Dendritic cell treated with granulocyte-macrophage colony-stimulating factor and Interleukin-4, amounts not matched to agents 40 ng/mL and 50 ng/mL, for 4 days (primary cell): ENCODE measurements at regions not wholly inside any gene's neighbourhood (a gene's known extent, or its start where the extent isn't known, plus 50 kb on each side); places are given as distances from the start of the nearest gene placed in this dataset.
"Not testable (repeated sequence)": the region's sequence is repeated elsewhere in the genome, so short reads cannot be mapped to it uniquely, and the experiment has no call there.

ENCODE experiments used
- H3K27ac Mint-ChIP-seq: one replicate; pipeline ENCODE4 v1.8.0; 2022; ENCODE audit warnings: mild to moderate bottlenecking, mixed read lengths
- H3K27me3 Mint-ChIP-seq: one replicate; pipeline ENCODE4 v1.8.0; 2022; ENCODE audit warnings: mild to moderate bottlenecking, mixed read lengths
- H3K36me3 Mint-ChIP-seq: one replicate; pipeline ENCODE4 v1.8.0; 2022; ENCODE audit warnings: low read depth, mixed read lengths
- H3K4me1 Mint-ChIP-seq: one replicate; pipeline ENCODE4 v1.8.0; 2022; ENCODE audit warnings: low read depth, mixed read lengths
- H3K4me3 Mint-ChIP-seq: one replicate; pipeline ENCODE4 v1.8.0; 2022; ENCODE audit warnings: mild to moderate bottlenecking, moderate library complexity, mixed read lengths
- H3K9me3 Mint-ChIP-seq: one replicate; pipeline ENCODE4 v1.8.0; 2022; ENCODE audit warnings: mixed read lengths
- intact Hi-C: fragments of 100-400 bp; cut with micrococcal nuclease; formaldehyde crosslinking; loops from one replicate; pipeline ENCODE4 v1.15.0; 2022

DNA sequence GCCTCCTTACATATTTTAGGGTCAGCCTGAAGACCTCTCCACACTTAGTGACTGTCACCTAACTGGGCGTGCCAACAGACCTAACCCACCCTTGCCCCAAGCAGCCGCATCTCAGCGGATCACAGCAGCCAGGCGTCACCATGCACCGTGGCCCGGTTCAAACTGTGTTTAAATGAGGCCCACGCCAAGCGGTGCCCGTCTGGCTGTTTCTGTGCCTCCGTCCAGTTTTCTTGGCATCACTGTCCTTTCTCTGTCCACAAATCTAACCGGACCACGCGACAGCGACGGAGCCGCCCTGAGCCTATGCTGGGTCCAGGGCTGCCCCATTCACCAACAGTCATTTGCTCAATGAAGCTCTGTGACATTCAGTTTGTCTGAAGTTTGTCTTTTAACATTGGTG lies 393.3 kb downstream of the THBS2 start:
- Mint-ChIP-seq H3K27ac (no peak overlapping the region), H3K27me3 (no peaks in the 10 kb centered on the region), H3K9me3 (peaks cover 6% of the 10 kb centered on the region), H3K4me3 (no peak overlapping the region), H3K36me3 (no peaks in the 10 kb centered on the region), H3K4me1 (no peaks in the 10 kb centered on the region)
- intact Hi-C loops: no loop called here

DNA sequence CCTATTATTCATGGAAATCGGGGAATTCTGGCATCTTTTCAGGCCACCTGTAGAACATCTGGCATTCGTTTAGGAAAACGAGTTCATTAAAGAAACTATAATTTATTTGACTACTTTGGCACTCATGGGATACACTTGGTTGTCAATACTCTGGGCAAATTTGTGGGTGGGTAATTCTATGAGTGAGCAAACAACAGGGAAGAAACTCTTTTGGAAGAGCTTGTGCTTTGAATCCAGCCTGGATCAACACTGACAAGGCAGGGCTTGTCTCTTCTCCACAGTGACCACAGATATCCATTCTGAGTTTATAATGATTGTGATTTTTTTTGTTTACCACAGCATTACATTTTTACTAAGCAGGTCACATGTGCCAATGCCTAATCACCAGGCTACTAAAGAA lies 394.7 kb downstream of the THBS2 start:
- Mint-ChIP-seq H3K27ac (no peak overlapping the region), H3K9me3 (peaks cover 7% of the 10 kb centered on the region), H3K36me3 (no peaks in the 10 kb centered on the region), H3K4me1 (no peaks in the 10 kb centered on the region), H3K4me3 (no peak overlapping the region), H3K27me3 (no peaks in the 10 kb centered on the region)
- intact Hi-C loops: no loop called here

GRCh38 chr6:168856914-168857313 lies 396.7 kb downstream of the THBS2 start:
- intact Hi-C loops: no loop called here
- Mint-ChIP-seq H3K4me3 (no peak overlapping the region), H3K27ac (no peak overlapping the region), H3K36me3 (no peaks in the 10 kb centered on the region), H3K9me3 (peaks cover 7% of the 10 kb centered on the region), H3K27me3 (no peaks in the 10 kb centered on the region), H3K4me1 (no peaks in the 10 kb centered on the region)

DNA sequence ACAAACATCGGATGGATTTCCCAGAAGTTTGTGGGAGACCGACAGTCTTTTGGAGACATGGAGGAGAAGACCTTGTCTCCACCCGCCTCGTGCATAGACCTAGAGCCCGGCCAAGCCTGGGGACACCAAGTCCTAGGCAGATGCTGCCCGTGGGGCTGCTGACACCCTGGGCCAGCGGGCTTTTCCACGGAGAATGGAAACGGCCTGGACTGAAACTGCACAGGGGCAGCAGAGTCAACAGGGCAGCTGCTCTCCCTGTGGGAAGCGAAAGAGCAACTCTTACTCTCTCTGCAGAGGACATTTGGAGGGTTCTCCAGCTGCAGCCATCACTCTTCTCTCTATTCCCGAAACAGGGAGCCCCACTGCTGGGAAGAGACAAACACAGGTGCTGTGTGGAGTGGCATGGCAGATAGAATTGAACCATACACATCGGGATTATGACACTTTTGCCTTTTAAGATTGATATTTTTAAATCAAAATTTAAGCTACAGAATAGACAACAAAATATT lies 401.2 kb downstream of the THBS2 start:
- Mint-ChIP-seq H3K4me3 (no peak overlapping the region), H3K27me3 (no peaks in the 10 kb centered on the region)

GRCh38 chr6:168851460-168852375 lies 401.9 kb downstream of the THBS2 start:
- Mint-ChIP-seq H3K9me3 (peaks cover 28% of the 10 kb centered on the region), H3K27ac (no peak overlapping the region), H3K4me1 (no peaks in the 10 kb centered on the region), H3K36me3 (no peaks in the 10 kb centered on the region), H3K27me3 (no peaks in the 10 kb centered on the region), H3K4me3 (no peak overlapping the region)
- intact Hi-C loops: no loop called here

More for the DNA sequence above, 401.2 kb downstream of the THBS2 start:
- peaks cover 28% of the 10 kb centered on the region for H3K9me3 Mint-ChIP-seq
- H3K27ac Mint-ChIP-seq: no peak overlapping the region
- intact Hi-C loops: no loop called here
- H3K36me3 Mint-ChIP-seq: no peaks in the 10 kb centered on the region
- H3K4me1 Mint-ChIP-seq: no peaks in the 10 kb centered on the region

DNA sequence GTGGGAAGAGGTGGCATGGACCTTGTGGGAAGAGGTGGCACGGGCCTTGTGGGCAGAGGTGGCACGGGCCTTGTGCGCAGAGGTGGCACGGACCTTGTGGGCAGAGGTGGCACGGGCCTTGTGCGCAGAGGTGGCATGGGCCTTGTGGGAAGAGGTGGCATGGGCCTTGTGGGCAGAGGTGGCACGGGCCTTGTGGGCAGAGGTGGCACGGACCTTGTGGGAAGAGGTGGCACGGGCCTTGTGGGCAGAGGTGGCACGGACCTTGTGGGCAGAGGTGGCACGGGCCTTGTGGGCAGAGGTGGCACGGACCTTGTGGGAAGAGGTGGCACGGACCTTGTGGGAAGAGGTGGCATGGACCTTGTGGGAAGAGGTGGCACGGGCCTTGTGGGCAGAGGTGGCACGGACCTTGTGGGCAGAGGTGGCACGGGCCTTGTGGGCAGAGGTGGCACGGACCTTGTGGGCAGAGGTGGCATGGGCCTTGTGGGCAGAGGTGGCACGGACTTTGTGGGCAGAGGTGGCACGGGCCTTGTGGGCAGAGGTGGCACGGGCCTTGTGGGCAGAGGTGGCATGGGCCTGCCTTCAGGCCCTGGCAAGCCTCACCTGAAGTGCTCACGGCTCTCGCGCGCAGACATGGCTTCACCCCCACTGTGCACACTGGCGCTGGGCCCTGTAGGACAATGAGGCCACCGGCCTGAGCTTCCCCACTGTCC lies 403.5 kb downstream of the THBS2 start:
- H3K27ac Mint-ChIP-seq, intact Hi-C loops: not testable (repeated sequence)

DNA sequence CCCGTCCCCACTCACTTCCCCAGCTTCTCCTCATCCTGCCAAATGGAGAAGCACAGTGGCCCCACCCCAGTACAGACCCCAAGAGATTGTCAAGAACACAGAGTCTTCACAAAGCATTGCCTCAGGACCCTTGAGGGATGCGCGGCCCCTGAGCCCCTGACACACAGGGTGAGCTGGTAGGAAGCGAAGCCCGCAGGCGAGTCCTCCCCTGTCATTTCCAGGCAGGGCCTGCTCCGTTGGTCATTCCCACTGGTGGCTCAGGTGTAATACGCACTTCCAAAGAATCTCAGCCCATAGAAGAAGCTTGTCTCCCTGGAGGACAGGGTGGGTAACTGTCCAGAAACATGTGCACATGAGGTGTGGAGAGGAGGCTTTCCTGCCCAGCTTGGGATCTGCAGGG lies 404.2 kb downstream of the THBS2 start:
- H3K4me3 Mint-ChIP-seq: no peak overlapping the region

More for the DNA sequence above, 403.5 kb downstream of the THBS2 start:
- H3K4me1 Mint-ChIP-seq, H3K4me3 Mint-ChIP-seq, H3K27me3 Mint-ChIP-seq, H3K36me3 Mint-ChIP-seq: not testable (repeated sequence)
- H3K9me3 Mint-ChIP-seq: peaks cover 32% of the 10 kb centered on the region

DNA sequence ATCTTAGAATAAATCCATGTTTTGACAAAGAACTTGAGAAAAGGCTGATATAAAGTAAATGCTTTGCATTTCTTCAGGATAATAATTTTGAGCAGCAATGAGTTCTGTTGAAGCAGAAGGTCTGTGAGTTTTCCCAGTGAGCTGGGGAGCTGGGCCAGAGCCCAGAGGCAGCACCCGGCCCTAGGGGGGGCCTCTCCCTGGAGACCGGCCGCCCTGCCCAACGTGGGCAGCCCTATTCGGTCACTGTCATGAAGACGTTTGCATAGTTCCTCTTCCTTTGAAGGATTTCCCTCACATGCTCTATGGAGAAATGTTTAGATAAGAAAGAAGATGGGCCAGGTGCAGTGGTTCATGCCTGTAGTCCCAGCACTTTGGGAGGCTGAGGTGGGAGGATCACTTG lies 404.8 kb downstream of the THBS2 start:
- Mint-ChIP-seq H3K4me1 (no peaks in the 10 kb centered on the region), H3K9me3 (peaks cover 41% of the 10 kb centered on the region), H3K27ac (no peak overlapping the region), H3K36me3 (no peaks in the 10 kb centered on the region), H3K4me3 (no peak overlapping the region), H3K27me3 (no peaks in the 10 kb centered on the region)
- intact Hi-C loops: no loop called here

More for the DNA sequence above, 404.2 kb downstream of the THBS2 start:
- Mint-ChIP-seq H3K27me3 (no peaks in the 10 kb centered on the region), H3K27ac (no peak overlapping the region), H3K4me1 (no peaks in the 10 kb centered on the region), H3K36me3 (no peaks in the 10 kb centered on the region), H3K9me3 (peaks cover 35% of the 10 kb centered on the region)
- intact Hi-C loops: no loop called here

DNA sequence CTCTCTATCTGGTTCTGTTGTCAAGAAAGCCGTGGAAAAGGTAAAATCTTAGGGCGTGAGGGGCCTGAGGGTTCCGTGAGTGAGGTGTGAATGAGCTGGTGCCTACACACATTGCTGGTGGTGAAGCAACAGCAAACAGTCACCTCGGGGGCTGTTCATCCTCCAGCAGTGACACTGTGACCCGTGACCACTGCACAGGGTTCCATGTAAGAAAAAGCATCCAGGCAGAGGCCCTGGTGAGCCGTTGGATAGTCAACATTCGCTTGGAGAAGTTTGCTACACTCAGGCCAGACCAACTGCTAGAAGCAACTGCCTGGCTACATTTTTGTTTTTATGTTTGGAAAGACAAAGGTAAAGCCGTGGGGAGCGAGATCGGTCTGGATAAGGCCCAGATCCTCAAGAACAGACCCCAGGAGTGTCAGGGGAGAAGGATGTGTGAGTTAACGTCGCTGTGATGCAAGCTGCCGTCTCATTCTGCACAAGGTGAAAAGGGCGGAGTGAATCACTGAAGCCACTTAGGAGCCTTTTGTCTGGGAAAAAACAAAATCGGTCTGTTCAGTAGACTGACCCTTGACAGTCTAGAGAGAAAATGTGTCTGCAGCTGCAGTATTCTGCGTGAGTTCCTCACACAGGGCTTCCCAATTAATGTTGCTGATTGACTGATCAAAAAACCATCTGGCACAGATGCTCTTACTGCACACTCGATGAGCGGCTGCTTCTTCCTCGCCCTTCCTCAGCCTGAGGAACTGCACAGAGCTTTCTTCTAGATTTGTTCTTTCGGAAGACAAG lies 404.0 kb downstream of the SMOC2 start:
- H3K36me3 Mint-ChIP-seq: peaks cover 7% of the 10 kb centered on the region
- H3K4me3 Mint-ChIP-seq: no peak overlapping the region
- H3K4me1 Mint-ChIP-seq: no peaks in the 10 kb centered on the region
- H3K27me3 Mint-ChIP-seq: no peaks in the 10 kb centered on the region
- intact Hi-C loops: no loop called here
- peaks cover 72% of the 10 kb centered on the region for H3K9me3 Mint-ChIP-seq
- no peak overlapping the region for H3K27ac Mint-ChIP-seq

GRCh38 chr6:168842632-168843212 lies 401.7 kb downstream of the SMOC2 start:
- H3K27ac Mint-ChIP-seq, H3K4me1 Mint-ChIP-seq, H3K4me3 Mint-ChIP-seq, H3K27me3 Mint-ChIP-seq, intact Hi-C loops, H3K36me3 Mint-ChIP-seq: not testable (repeated sequence)
- peaks cover 75% of the 10 kb centered on the region for H3K9me3 Mint-ChIP-seq

- Mint-ChIP-seq H3K9me3 (peaks cover 83% of the 10 kb centered on the region), H3K27ac (no peak overlapping the region), H3K4me1 (no peaks in the 10 kb centered on the region), H3K27me3 (no peaks in the 10 kb centered on the region), H3K4me3 (no peak overlapping the region), H3K36me3 (peaks cover 7% of the 10 kb centered on the region)
- intact Hi-C loops: no loop called here
These were observed 400.8 kb downstream of the SMOC2 start for GRCh38 chr6:168841609-168842278.

DNA sequence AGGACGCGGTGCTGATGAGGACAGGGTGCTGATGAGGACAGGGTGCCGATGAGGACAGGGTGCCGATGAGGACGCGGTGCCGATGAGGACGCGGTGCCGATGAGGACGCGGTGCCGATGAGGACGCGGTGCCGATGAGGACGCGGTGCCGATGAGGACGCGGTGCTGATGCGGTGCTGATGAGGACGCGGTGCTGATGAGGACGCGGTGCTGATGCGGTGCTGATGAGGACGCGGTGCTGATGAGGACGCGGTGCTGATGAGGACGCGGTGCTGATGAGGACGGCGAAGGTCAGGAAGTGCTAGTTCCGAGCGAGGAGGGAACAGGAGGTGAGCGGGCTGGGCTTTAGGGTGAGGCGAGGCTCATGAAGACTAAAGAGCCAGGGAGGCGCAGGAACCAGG lies 399.9 kb downstream of the SMOC2 start:
- H3K27me3 Mint-ChIP-seq, H3K27ac Mint-ChIP-seq, H3K4me3 Mint-ChIP-seq, H3K4me1 Mint-ChIP-seq, H3K36me3 Mint-ChIP-seq, intact Hi-C loops: not testable (repeated sequence)
- H3K9me3 Mint-ChIP-seq: peaks cover 85% of the 10 kb centered on the region

DNA sequence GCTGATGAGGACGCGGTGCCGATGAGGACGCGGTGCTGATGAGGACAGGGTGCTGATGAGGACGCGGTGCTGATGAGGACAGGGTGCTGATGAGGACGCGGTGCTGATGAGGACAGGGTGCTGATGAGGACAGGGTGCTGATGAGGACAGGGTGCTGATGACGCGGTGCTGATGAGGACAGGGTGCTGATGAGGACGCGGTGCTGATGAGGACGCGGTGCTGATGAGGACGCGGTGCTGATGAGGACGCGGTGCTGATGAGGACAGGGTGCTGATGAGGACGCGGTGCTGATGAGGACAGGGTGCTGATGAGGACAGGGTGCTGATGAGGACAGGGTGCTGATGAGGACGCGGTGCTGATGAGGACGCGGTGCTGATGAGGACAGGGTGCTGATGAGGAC lies 399.3 kb downstream of the SMOC2 start:
- H3K9me3 Mint-ChIP-seq: peaks cover 87% of the 10 kb centered on the region
- H3K4me1 Mint-ChIP-seq, intact Hi-C loops, H3K27ac Mint-ChIP-seq, H3K27me3 Mint-ChIP-seq, H3K36me3 Mint-ChIP-seq, H3K4me3 Mint-ChIP-seq: not testable (repeated sequence)
